T follicular helper cell (primary cell): ENCODE measurements at regions not wholly inside any gene's neighbourhood (a gene's known extent, or its start where the extent isn't known, plus 50 kb on each side); places are given as distances from the start of the nearest gene placed in this dataset.
"Not testable (repeated sequence)": the region's sequence is repeated elsewhere in the genome, so short reads cannot be mapped to it uniquely, and the experiment has no call there.

Experiments
- DNase-seq: peaks from one replicate; pipeline ENCODE4 v3.0.0-alpha.2; 2020; ENCODE audit warnings: low read depth

GRCh38 chr6:27674882-27675281 lies 202.0 kb upstream of the ZNF184 start:
- no peak for DNase-seq

DNA sequence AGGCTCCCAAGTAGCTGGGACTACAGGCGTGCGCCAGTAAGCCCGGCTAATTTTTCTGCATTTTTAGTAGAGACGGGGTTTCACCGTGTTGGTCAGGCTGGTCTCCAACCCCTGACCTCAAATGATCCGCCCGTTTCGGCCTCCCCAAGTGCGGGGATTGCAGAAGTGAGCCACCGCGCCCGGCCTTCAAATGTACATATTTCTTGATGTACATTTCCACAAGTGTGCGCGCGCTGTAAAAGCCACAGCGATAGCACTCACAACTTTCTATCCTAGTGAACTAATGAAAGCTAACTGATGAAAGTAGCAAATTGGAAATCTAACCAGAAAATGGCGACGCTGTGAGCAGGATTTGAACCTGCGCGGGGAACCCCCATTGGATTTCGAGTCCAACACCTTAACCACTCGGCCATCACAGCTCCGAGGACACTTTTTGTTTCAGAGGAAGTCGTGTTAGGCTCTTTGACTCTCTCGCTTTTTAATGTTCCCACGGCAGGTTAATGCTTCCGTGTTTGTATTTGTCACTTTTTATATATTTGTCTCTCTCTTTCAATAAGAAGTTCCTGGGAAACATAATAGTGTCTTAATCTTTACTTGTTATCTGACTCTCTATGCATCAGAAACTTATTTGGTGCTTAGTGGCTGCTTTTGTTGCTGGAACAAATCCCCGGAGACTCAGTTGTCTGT lies 199.4 kb upstream of the ZNF184 start:
- DNase-seq = no peak

- no peak for DNase-seq
These were observed 196.9 kb upstream of the ZNF184 start for GRCh38 chr6:27669624-27670301.

GRCh38 chr6:27669295-27669623 lies 196.4 kb upstream of the ZNF184 start:
- no peak for DNase-seq

DNA sequence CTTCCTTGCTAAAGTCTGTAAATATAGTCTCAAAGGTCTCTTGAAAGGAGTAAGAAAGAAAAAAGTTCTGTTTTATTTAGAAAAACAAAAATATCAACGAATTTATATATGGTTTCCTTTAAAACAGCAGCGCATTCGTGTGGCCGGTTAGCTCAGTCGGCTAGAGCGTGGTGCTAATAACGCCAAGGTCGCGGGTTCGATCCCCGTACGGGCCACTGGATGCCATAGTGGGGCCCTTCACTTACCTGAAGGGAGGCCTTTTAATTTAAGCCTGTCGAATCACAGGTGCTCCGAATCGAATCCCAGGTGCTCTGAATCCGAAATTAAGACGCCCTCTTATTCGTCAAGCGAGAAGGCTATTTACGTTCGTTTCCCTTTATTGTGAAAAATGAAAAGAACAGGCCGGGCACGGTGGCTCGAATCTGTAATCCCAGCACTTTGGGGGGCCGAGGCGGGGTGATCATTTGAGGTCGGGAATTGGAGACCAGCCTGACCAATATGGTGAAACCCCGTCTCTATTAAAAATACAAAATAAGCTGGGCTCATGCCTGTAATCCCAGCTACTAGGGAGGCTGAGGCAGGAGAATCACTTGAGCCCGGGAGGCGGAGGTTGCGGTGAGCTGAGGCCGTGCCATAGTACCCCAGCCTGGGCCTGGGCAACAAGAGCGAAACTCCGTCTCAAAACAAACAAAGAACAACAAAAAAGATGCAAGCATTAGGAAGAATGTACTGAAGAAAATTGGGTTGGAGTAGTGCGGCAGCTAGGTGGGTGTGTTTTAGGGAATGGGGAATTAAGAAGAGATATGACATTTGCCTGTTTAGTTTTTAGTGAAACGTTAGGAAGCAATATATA lies 195.8 kb upstream of the ZNF184 start:
- DNase-seq = no peak

GRCh38 chr6:27667657-27668441 lies 194.9 kb upstream of the ZNF184 start:
- DNase-seq = no peak

DNA sequence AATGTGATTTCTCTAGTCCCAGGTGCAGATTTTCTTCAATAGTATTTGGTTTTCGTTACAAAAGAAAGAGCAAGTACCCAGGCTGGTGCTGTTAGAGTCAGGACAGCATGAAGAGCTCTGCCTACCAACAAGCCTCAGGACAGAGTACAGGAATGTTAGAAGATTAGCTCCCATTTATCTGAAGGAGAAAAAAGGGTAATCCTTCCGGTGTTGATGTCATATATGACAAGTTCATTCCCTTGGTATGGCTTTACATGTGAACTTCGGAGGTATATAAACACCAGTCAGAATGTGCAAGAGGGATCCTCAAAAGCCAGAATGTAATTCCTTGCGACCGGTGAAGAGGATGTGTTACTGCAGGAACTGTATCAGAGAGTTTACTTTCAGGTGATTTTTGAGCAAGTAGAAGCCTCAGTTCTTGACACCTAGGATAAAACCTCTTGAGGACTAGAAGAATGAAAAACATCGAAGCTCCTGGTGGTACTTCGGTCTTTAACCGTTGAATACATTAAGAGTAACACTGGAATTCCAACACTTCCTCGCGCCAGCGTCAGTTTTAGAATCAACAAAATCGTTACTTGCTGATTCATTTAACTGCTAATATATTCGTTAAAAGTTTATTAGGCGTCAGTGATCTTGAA lies 194.2 kb upstream of the ZNF184 start:
- DNase-seq = no peak

DNA sequence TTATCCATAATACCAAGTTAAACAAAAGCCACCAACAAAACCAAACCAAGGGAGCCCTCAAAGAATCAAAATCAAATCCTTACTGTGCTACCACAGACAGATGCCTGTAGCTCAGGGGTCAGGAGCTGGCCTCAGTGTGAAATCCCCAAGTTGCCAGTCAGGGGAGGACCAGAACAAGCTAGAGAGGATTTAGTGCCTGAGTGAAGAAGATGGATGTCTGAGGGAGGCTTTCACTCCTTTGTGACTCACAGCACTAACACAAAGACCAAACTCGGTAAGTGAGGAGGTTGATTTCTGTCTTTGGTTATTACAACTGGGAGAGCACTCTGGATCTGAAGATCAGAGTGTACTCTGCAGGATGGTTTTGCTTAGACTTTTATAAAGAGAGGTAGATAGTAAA lies 189.9 kb upstream of the ZNF184 start:
- no peak for DNase-seq

GRCh38 chr6:27662212-27662611 lies 189.3 kb upstream of the ZNF184 start:
- DNase-seq = not testable (repeated sequence)

GRCh38 chr6:27653143-27653825 lies 180.4 kb upstream of the ZNF184 start:
- not testable (repeated sequence) for DNase-seq

GRCh38 chr6:27651371-27651732 lies 178.4 kb upstream of the ZNF184 start:
- no peak for DNase-seq

GRCh38 chr6:27650620-27651370 lies 177.9 kb upstream of the ZNF184 start:
- DNase-seq = peak; percentile 16

GRCh38 chr6:27644528-27644927 lies 171.6 kb upstream of the ZNF184 start:
- no peak for DNase-seq

GRCh38 chr6:27642744-27643456 lies 170.0 kb upstream of the ZNF184 start:
- DNase-seq = no peak

GRCh38 chr6:27635886-27636285 lies 163.0 kb upstream of the ZNF184 start:
- not testable (repeated sequence) for DNase-seq

GRCh38 chr6:27633221-27633688 lies 160.3 kb upstream of the ZNF184 start:
- DNase-seq = not testable (repeated sequence)

GRCh38 chr6:27631609-27631916 lies 158.7 kb upstream of the ZNF184 start:
- DNase-seq = no peak

GRCh38 chr6:27630727-27631608 lies 158.1 kb upstream of the ZNF184 start:
- DNase-seq = no peak
